Tibial artery (tissue), 4 donors: ENCODE measurements at regions not wholly inside any gene's neighbourhood (a gene's known extent, or its start where the extent isn't known, plus 50 kb on each side); places are given as distances from the start of the nearest gene placed in this dataset.

Experiments used
- DNase-seq, 2 donors: peaks; one replicate each; pipeline ENCODE4 v3.0.0-alpha.2; 2019
- H3K27ac ChIP-seq, 2 donors: fragments of 200-600 bp; sonication (generic) in 1 of 2; 1 replicate in 1 of 2; 2 replicates in 1 of 2; pipeline ENCODE4 v1.5.1; 2018 to 2019; ENCODE audit warnings: mild to moderate bottlenecking in 1 of 2
- H3K27me3 ChIP-seq, 2 donors: fragments of 200-600 bp; sonication (generic) in 1 of 2; one replicate each; pipeline versions ENCODE4 v1.5.1 to v1.6.0; 2016 to 2019
- H3K36me3 ChIP-seq, 3 donors: fragments of 200-600 bp; sonication (generic) in 2 of 3; one replicate each; pipeline ENCODE4 v1.5.1; 2016 to 2019; ENCODE audit warnings: mild to moderate bottlenecking in 2 of 3
- H3K4me1 ChIP-seq, 4 donors: fragments of 200-600 bp; sonication (generic) in 2 of 4; 1 replicate in 3 of 4; 2 replicates in 1 of 4; pipeline ENCODE4 v1.5.1; 2016 to 2019
- H3K4me3 ChIP-seq, 2 donors: fragments of 200-600 bp; sonication (generic) in 1 of 2; 1 replicate in 1 of 2; 2 replicates in 1 of 2; pipeline ENCODE4 v1.5.1; 2018 to 2019; ENCODE audit warnings: mild to moderate bottlenecking in 2 of 2
- H3K9me3 ChIP-seq, 3 donors: fragments of 200-600 bp; sonication (generic) in 1 of 3; one replicate each; pipeline ENCODE4 v1.5.1; 2016 to 2019
- CTCF ChIP-seq, 2 experiments: fragments of 200-600 bp in 1 of 2; fragments of 450-650 bp in 1 of 2; IDR thresholded peaks; one replicate each; pipeline ENCODE4 v1.5.1; 2017 to 2019; ENCODE audit warnings: antibody characterized with exemption in 2 of 2, mild to moderate bottlenecking in 1 of 2, moderate library complexity in 1 of 2
- intact Hi-C: fragments of 100-400 bp; cut with DNase I; formaldehyde crosslinking; loops from one replicate; pipeline ENCODE4 v1.15.0; 2023; ENCODE audit warnings: low total_unique reads

- no peaks in the 10 kb centered on the region for H3K4me1 ChIP-seq
- H3K27me3 ChIP-seq = no peaks in the 10 kb centered on the region
- no peak for TF ChIP-seq CTCF (IDR thresholded peaks at IDR 0.05)
- H3K27ac ChIP-seq = no peak overlapping the region
- H3K36me3 ChIP-seq = no peaks in the 10 kb centered on the region
- no peak for DNase-seq
- intact Hi-C loops = no loop called here
- no peaks in the 10 kb centered on the region for H3K9me3 ChIP-seq
- H3K4me3 ChIP-seq = no peak overlapping the region
Observed at GRCh38 chr16:22734368-22734767, 79.6 kb upstream of the HS3ST2 start.

- H3K27ac ChIP-seq = no peak overlapping the region
- no peak for TF ChIP-seq CTCF (IDR thresholded peaks at IDR 0.05)
- intact Hi-C loops = no loop called here
- no peaks in the 10 kb centered on the region for H3K4me1 ChIP-seq
- no peaks in the 10 kb centered on the region for H3K27me3 ChIP-seq
- no peaks in the 10 kb centered on the region for H3K36me3 ChIP-seq
- no peak for DNase-seq
- no peak overlapping the region for H3K4me3 ChIP-seq
- H3K9me3 ChIP-seq = no peaks in the 10 kb centered on the region
Observed at GRCh38 chr16:22736791-22737190, 77.2 kb upstream of the HS3ST2 start.

GRCh38 chr16:22739077-22739476 is 74.9 kb upstream of the HS3ST2 start:
- Histone ChIP-seq H3K4me3 (no peak overlapping the region), H3K27ac (no peak overlapping the region), H3K27me3 (no peaks in the 10 kb centered on the region), H3K36me3 (no peaks in the 10 kb centered on the region), H3K4me1 (no peaks in the 10 kb centered on the region), H3K9me3 (no peaks in the 10 kb centered on the region)
- no peak for TF ChIP-seq CTCF (IDR thresholded peaks at IDR 0.05)
- intact Hi-C loops = no loop called here
- no peak for DNase-seq

- no peak overlapping the region for H3K4me3 ChIP-seq
- peaks cover 0 to 6% (median 0%) of the 10 kb centered on the region in 3 donors for H3K9me3 ChIP-seq
- intact Hi-C loops = no loop called here
- DNase-seq = no peak
- no peaks in the 10 kb centered on the region for H3K36me3 ChIP-seq
- no peak overlapping the region for H3K27ac ChIP-seq
- TF ChIP-seq CTCF (IDR thresholded peaks at IDR 0.05) = no peak
- H3K27me3 ChIP-seq = no peaks in the 10 kb centered on the region
- no peaks in the 10 kb centered on the region for H3K4me1 ChIP-seq
Observed at GRCh38 chr16:22743401-22743800, 70.6 kb upstream of the HS3ST2 start.

- TF ChIP-seq CTCF (IDR thresholded peaks at IDR 0.05) = no peak
- H3K27me3 ChIP-seq = no peaks in the 10 kb centered on the region
- H3K9me3 ChIP-seq = peaks cover 0 to 3% (median 0%) of the 10 kb centered on the region in 3 donors
- no peaks in the 10 kb centered on the region for H3K4me1 ChIP-seq
- no peak overlapping the region for H3K4me3 ChIP-seq
- no peaks in the 10 kb centered on the region for H3K36me3 ChIP-seq
- no peak for DNase-seq
- H3K27ac ChIP-seq = no peak overlapping the region
- intact Hi-C loops = no loop called here
Observed at GRCh38 chr16:22751104-22751667, 62.8 kb upstream of the HS3ST2 start.

- Histone ChIP-seq H3K36me3 (no peaks in the 10 kb centered on the region), H3K27me3 (no peaks in the 10 kb centered on the region), H3K4me3 (no peak overlapping the region), H3K27ac (no peak overlapping the region), H3K9me3 (no peaks in the 10 kb centered on the region), H3K4me1 (no peaks in the 10 kb centered on the region)
- no peak for DNase-seq
- intact Hi-C loops = no loop called here
- TF ChIP-seq CTCF (IDR thresholded peaks at IDR 0.05) = no peak
Observed at GRCh38 chr16:22751685-22752084, 62.3 kb upstream of the HS3ST2 start.
